Upper lobe of right lung (tissue), 1 donor: ENCODE measurements at regions not wholly inside any gene's neighbourhood (a gene's known extent, or its start where the extent isn't known, plus 50 kb on each side); places are given as distances from the start of the nearest gene placed in this dataset.
A peak's percentile ranks its signal among the peaks of the same experiment; 100 is the strongest.

Experiments used
- ATAC-seq: fragments of 200-7000 bp; cut with Tn5 transposase; one replicate; pipeline ENCODE4 v1.9.1; 2020; ENCODE audit warnings: mild to moderate bottlenecking, moderate library complexity
- DNase-seq: peaks from one replicate; pipeline ENCODE4 v3.0.0-alpha.2; 2020
- H3K27ac ChIP-seq: fragments of 200-600 bp; one replicate; pipeline ENCODE4 v1.8.0; 2022
- H3K27me3 ChIP-seq: fragments of 200-600 bp; one replicate; pipeline ENCODE4 v1.8.0; 2022; ENCODE audit warnings: mild to moderate bottlenecking
- H3K36me3 ChIP-seq: fragments of 200-600 bp; one replicate; pipeline ENCODE4 v1.8.0; 2022
- H3K4me1 ChIP-seq: fragments of 200-600 bp; one replicate; pipeline ENCODE4 v1.8.0; 2022
- H3K4me3 ChIP-seq: fragments of 200-600 bp; one replicate; pipeline ENCODE4 v1.8.0; 2022; ENCODE audit warnings: mild to moderate bottlenecking
- H3K9me3 ChIP-seq: fragments of 200-600 bp; one replicate; pipeline ENCODE4 v1.8.0; 2022
- CTCF ChIP-seq: fragments of 200-600 bp; IDR thresholded peaks from one replicate; pipeline ENCODE4 v1.8.0; 2022; ENCODE audit warnings: antibody characterized with exemption
- intact Hi-C: fragments of 100-400 bp; cut with DNase I; formaldehyde crosslinking; loops from one replicate; pipeline ENCODE4 v1.11.0; 2022
- donor health status: DM: no; HTN: yes; CAD: no; lungs with severe emphysema.

DNA sequence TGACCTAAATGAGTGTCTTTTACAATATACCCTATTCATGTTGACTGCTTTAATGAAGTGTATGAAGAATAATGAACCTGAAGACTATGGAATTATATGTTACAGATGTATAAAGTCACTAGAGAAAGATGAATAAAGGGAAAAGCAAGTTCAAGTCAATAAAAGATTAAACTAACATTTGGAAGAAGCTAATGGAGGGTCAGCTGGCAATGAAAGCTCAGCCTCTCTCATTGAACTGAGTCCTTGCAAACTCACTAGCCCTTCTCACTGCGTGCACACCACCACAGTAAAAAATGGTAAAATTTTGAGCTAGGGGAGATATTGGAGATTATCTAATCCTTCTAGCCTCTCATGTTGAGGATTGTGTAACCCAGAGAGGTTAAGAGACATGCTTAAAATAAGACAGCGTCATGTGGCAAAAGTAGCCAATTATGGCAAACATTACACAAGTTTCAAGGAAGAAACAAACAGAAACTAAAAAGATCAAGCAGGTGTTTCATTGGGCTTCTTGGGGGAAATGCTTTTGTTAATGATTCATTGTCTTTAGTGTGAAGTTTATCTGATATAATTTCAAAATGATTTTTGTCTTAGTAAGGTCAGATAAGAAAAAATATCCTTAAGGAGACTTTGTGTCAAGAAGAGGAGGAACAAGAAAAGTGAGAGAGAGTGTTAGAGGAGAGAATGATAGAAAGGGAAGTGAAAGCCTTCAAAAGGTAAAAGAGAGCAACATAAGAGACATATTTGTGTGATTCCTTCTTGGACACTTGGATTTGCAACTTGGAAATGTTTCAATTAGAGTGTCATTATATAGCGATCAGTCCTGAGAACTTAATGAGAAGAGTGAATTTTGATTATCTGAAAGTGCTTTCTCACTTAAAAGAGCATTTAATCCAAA, 893.7 kb upstream of the FAM98A start:
- Histone ChIP-seq H3K9me3 (no peaks in the 10 kb centered on the region), H3K4me1 (no peaks in the 10 kb centered on the region), H3K27ac (no peak overlapping the region), H3K4me3 (no peak overlapping the region), H3K27me3 (no peaks in the 10 kb centered on the region), H3K36me3 (no peaks in the 10 kb centered on the region)
- DNase-seq (no peak), ATAC-seq (peak; percentile 27)
- TF ChIP-seq CTCF: no peak
- intact Hi-C loops: no loop called here

DNA sequence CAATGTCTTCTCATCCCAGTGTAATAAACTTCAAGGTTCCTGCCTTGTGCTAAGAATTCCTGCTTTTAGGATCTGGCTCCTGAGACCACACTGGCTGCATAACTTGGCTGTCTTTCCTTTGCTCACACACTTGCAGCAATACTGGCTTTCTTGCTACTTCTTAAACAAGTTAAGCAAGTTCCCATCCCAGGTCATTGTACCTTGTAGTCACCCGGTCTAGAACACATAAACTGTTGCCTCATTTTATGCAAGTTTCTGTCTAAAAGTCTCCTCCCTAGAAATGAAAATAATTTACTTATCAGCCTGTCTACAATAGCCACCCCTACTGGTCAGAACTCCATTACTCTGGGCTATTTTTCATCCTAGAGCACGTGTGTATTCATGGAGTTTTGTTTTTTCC, 887.9 kb upstream of the FAM98A start:
- DNase-seq: no peak
- H3K27me3 ChIP-seq: no peaks in the 10 kb centered on the region

GRCh38 chr2:34481542-34481941, 882.4 kb upstream of the FAM98A start:
- no peaks in the 10 kb centered on the region for H3K36me3 ChIP-seq
- no peaks in the 10 kb centered on the region for H3K9me3 ChIP-seq
- intact Hi-C loops: no loop called here
- H3K4me1 ChIP-seq: no peaks in the 10 kb centered on the region
- ATAC-seq: no peak
- no peaks in the 10 kb centered on the region for H3K27me3 ChIP-seq
- TF ChIP-seq CTCF: no peak
- DNase-seq: no peak
- no peak overlapping the region for H3K27ac ChIP-seq
- H3K4me3 ChIP-seq: no peak overlapping the region

More for the DNA sequence above, 887.9 kb upstream of the FAM98A start:
- H3K27ac ChIP-seq: no peak overlapping the region
- H3K4me1 ChIP-seq: no peaks in the 10 kb centered on the region
- H3K36me3 ChIP-seq: no peaks in the 10 kb centered on the region
- H3K9me3 ChIP-seq: no peaks in the 10 kb centered on the region
- TF ChIP-seq CTCF: no peak
- intact Hi-C loops: no loop called here
- H3K4me3 ChIP-seq: no peak overlapping the region
- peak; percentile 39 for ATAC-seq

GRCh38 chr2:34480366-34480765, 881.3 kb upstream of the FAM98A start:
- no peak for ATAC-seq
- Histone ChIP-seq H3K4me3 (no peak overlapping the region), H3K27ac (no peak overlapping the region), H3K27me3 (no peaks in the 10 kb centered on the region), H3K36me3 (no peaks in the 10 kb centered on the region), H3K4me1 (no peaks in the 10 kb centered on the region), H3K9me3 (no peaks in the 10 kb centered on the region)
- no peak for TF ChIP-seq CTCF
- DNase-seq: no peak
- intact Hi-C loops: no loop called here

DNA sequence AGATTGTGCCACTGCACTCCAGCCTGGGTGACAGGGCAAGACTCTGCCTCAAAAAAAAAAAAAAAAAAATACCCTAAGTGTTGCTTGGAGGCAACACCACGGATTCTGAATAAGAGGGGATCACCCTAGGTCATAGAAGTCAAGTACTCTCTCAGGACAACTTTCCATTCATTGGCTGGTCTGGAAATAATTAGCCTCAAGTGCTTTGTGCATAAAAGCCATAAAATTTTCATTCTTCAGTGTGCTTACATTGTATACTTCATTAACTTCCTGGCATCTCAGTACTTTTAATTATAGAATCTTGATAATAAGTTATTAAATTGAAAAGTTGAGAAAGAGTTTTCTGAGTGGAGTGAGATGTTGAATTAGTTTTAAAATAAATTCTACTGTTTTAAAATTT, 876.1 kb upstream of the FAM98A start:
- Histone ChIP-seq H3K4me3 (no peak overlapping the region), H3K36me3 (no peaks in the 10 kb centered on the region), H3K27ac (no peak overlapping the region), H3K4me1 (no peaks in the 10 kb centered on the region), H3K27me3 (no peaks in the 10 kb centered on the region), H3K9me3 (no peaks in the 10 kb centered on the region)
- ATAC-seq (no peak), DNase-seq (no peak)
- intact Hi-C loops: no loop called here
- TF ChIP-seq CTCF: no peak
